OCI-LY1 (cell line): ENCODE measurements at regions not wholly inside any gene's neighbourhood (a gene's known extent, or its start where the extent isn't known, plus 50 kb on each side); places are given as distances from the start of the nearest gene placed in this dataset.

ENCODE experiments used
- H2AFZ ChIP-seq: fragments of 200-600 bp; sonication (generic), shearing (Covaris generic); 2 replicates; pipeline ENCODE4 v1.6.0; 2014; ENCODE audit warnings: antibody characterized with exemption, mild to moderate bottlenecking, low read length
- H3F3A ChIP-seq: fragments of 200-600 bp; sonication (generic), shearing (Covaris generic); 2 replicates; pipeline ENCODE4 v1.6.0; 2014; ENCODE audit warnings: mild to moderate bottlenecking, antibody characterized with exemption, low read length, moderate library complexity; ENCODE audit not compliant: insufficient read depth
- H3K27ac ChIP-seq: fragments of 200-600 bp; sonication (generic); 2 replicates; pipeline ENCODE4 v1.5.1; 2014; ENCODE audit warnings: low read length, mixed run types, mild to moderate bottlenecking, low read depth; ENCODE audit not compliant: poor library complexity, severe bottlenecking
- H3K27me3 ChIP-seq: fragments of 200-600 bp; sonication (generic); 2 replicates; pipeline ENCODE4 v1.6.0; 2014; ENCODE audit warnings: antibody characterized with exemption, mild to moderate bottlenecking, low read length, moderate library complexity; ENCODE audit not compliant: insufficient read depth
- H3K36me3 ChIP-seq: fragments of 200-600 bp; sonication (generic); 2 replicates; pipeline ENCODE4 v1.6.1; 2014; ENCODE audit warnings: mild to moderate bottlenecking, antibody characterized with exemption, low read length, moderate library complexity, mixed read lengths; ENCODE audit not compliant: insufficient read depth
- H3K4me1 ChIP-seq: fragments of 200-600 bp; sonication (generic); 2 replicates; pipeline ENCODE4 v1.5.1; 2014; ENCODE audit warnings: mild to moderate bottlenecking, low read length, moderate library complexity; ENCODE audit not compliant: insufficient read depth, severe bottlenecking
- H3K4me2 ChIP-seq: fragments of 200-600 bp; sonication (generic), shearing (Covaris generic); 2 replicates; pipeline ENCODE4 v1.6.1; 2014; ENCODE audit warnings: low read length
- H3K4me3 ChIP-seq: fragments of 200-600 bp; sonication (generic); 2 replicates; pipeline ENCODE4 v1.5.1; 2014; ENCODE audit warnings: low read length, low read depth, mild to moderate bottlenecking, mixed read lengths; ENCODE audit not compliant: poor library complexity, severe bottlenecking
- H3K79me2 ChIP-seq: fragments of 200-600 bp; shearing (Covaris generic); 2 replicates; pipeline ENCODE4 v1.6.1; 2016; ENCODE audit warnings: mixed run types, low read length, mixed read lengths; ENCODE audit not compliant: insufficient read depth
- H3K9ac ChIP-seq: fragments of 200-600 bp; sonication (generic), shearing (Covaris generic); 2 replicates; pipeline ENCODE4 v1.6.1; 2014; ENCODE audit warnings: mild to moderate bottlenecking, low read length, mixed read lengths
- H3K9me2 ChIP-seq: fragments of 200-600 bp; sonication (generic), shearing (Covaris generic); 2 replicates; pipeline ENCODE4 v1.6.1; 2014; ENCODE audit warnings: low read depth, mild to moderate bottlenecking, low read length, mixed read lengths
- H3K9me3 ChIP-seq: fragments of 200-600 bp; shearing (Covaris generic); 2 replicates; pipeline ENCODE4 v1.6.1; 2014; ENCODE audit warnings: low read length, mixed read lengths
- H4K20me1 ChIP-seq: fragments of 200-600 bp; sonication (generic), shearing (Covaris generic); 2 replicates; pipeline ENCODE4 v1.6.0; 2016; ENCODE audit warnings: mild to moderate bottlenecking, low read length; ENCODE audit not compliant: insufficient read depth
- CTCF ChIP-seq: fragments of 200-600 bp; sonication (generic), shearing (Covaris generic); IDR thresholded peaks from 2 replicates; pipeline ENCODE4 v1.5.1; 2017; ENCODE audit warnings: mild to moderate bottlenecking, antibody characterized with exemption, low read length, moderate library complexity, mixed read lengths
- EZH2 ChIP-seq: fragments of 200-600 bp; sonication (generic), shearing (Covaris generic); IDR thresholded peaks from 2 replicates; pipeline ENCODE4 v1.8.0; 2017; ENCODE audit warnings: borderline replicate concordance, mixed run types, mild to moderate bottlenecking, antibody characterized with exemption, low read length, moderate library complexity, mixed read lengths

GRCh38 chr2:64311948-64312621 is 141.9 kb upstream of the LGALSL start:
- Histone ChIP-seq H3K79me2 (no peaks in the 10 kb centered on the region), H3K4me3 (no peak overlapping the region), H3F3A (no peaks in the 10 kb centered on the region), H3K27ac (no peak overlapping the region), H3K4me2 (peak overlapping the region; percentile 30; the same call in 1 of the 2 replicates), H3K9ac (peak overlapping the region; percentile 2; the same call in 1 of the 2 replicates), H3K4me1 (peaks cover 11% of the 10 kb centered on the region), H3K9me2 (no peaks in the 10 kb centered on the region), H2AFZ (no peak overlapping the region; the same call in 1 of the 2 replicates), H4K20me1 (no peaks in the 10 kb centered on the region), H3K27me3 (no peaks in the 10 kb centered on the region), H3K9me3 (no peaks in the 10 kb centered on the region), H3K36me3 (no peaks in the 10 kb centered on the region)
- TF ChIP-seq CTCF (peak; percentile 67), EZH2 (no peak)

GRCh38 chr2:64312622-64313397 is 141.2 kb upstream of the LGALSL start:
- H2AFZ ChIP-seq = no peak overlapping the region
- no peaks in the 10 kb centered on the region for H3K36me3 ChIP-seq
- H3K9me2 ChIP-seq = no peaks in the 10 kb centered on the region
- H3K4me3 ChIP-seq = no peak overlapping the region
- no peaks in the 10 kb centered on the region for H3F3A ChIP-seq
- no peaks in the 10 kb centered on the region for H4K20me1 ChIP-seq
- H3K4me1 ChIP-seq = peaks cover 11% of the 10 kb centered on the region
- no peak overlapping the region for H3K9ac ChIP-seq
- H3K27ac ChIP-seq = no peak overlapping the region
- no peaks in the 10 kb centered on the region for H3K9me3 ChIP-seq
- no peaks in the 10 kb centered on the region for H3K79me2 ChIP-seq
- H3K4me2 ChIP-seq = no peak overlapping the region
- TF ChIP-seq CTCF = no peak
- no peak for TF ChIP-seq EZH2
- H3K27me3 ChIP-seq = no peaks in the 10 kb centered on the region

- Histone ChIP-seq H2AFZ (no peak overlapping the region), H3K4me2 (no peak overlapping the region), H3K4me3 (no peak overlapping the region), H3K4me1 (peaks cover 11% of the 10 kb centered on the region), H3K27me3 (no peaks in the 10 kb centered on the region), H3K9ac (no peak overlapping the region), H3K9me3 (no peaks in the 10 kb centered on the region), H3K9me2 (no peaks in the 10 kb centered on the region), H3K27ac (no peak overlapping the region), H3K79me2 (no peaks in the 10 kb centered on the region), H3F3A (no peaks in the 10 kb centered on the region), H4K20me1 (no peaks in the 10 kb centered on the region), H3K36me3 (no peaks in the 10 kb centered on the region)
- TF ChIP-seq CTCF (no peak), EZH2 (no peak)
These were observed 140.6 kb upstream of the LGALSL start for GRCh38 chr2:64313398-64313723.
